ENCODE measurements at regions not wholly inside any gene's neighbourhood (a gene's known extent, or its start where the extent isn't known, plus 50 kb on each side); places are given as distances from the start of the nearest gene placed in this dataset.

- TF ChIP-seq ZNF462 (CRISPR knock-in tag; IDR thresholded peaks at IDR 0.05) (no peak), EZH2phosphoT487 (IDR thresholded peaks at IDR 0.05; ENCODE audit: unreplicated experiment) (no peak), STAT1 (IDR thresholded peaks at IDR 0.05; ENCODE audit: unreplicated experiment) (no peak)
Observed at GRCh38 chr18:45448871-45449270, 166.4 kb upstream of the SLC14A2 start (continued).

DNA sequence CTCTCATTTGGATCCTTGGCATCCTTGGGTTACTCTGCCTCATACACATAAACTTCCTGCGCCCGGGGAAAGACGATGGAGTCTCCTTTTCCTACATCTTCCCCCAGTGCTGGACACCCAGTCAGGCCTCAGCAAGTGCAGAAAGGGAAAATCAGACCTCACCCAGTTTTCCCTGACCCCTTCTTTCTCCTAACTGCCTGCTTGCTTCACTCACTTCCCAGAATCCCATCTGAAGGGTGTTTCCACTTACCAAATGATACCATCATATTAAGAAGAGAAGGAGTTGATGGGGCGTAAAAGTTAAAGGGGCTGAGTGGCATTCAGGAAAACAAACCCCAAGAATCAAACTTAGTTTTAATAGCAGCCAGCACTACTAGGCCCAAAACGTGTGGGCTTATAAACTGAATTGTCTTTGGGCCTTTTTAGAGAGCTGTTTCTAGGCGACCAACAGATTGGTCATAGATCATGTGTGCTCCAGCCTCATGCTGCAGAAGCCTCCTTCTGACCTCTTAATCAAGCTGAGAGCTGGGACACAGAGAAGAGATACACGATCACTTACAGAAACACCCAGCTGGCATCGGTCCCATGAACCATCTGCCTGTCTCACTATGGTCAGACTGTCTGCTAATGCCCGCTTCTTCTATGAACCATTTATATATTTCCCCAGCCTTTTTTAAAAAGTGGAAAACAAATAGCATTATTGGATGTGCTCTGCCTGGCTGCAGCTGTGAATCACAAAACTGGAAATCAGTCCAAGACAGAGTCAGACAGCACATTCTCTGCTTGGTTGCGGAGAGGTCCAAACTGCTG is 165.7 kb upstream of the SLC14A2 start:
- no peaks in the 10 kb centered on the region for H3K36me3 ChIP-seq (ENCODE audit: insufficient read depth)
- no peaks in the 10 kb centered on the region for H3K4me1 ChIP-seq (ENCODE audit: insufficient read depth)
- Mint-ChIP-seq H3K36me3 (ENCODE audit: low read depth) (no peaks in the 10 kb centered on the region), H3K9me3 (peaks cover 3% of the 10 kb centered on the region; the same call in 1 of the 3 replicates), H3K4me3 (no peak overlapping the region), H3K4me1 (peaks cover 4% of the 10 kb centered on the region; the same call in 1 of the 3 replicates), H3K27ac (no peak overlapping the region), H3K27me3 (ENCODE audit: insufficient read depth, low read depth, poor library complexity) (peaks cover 2% of the 10 kb centered on the region)
- H3K4me3 ChIP-seq: no peak overlapping the region
- no peak overlapping the region for H3K4me2 ChIP-seq
- no peaks in the 10 kb centered on the region for H3F3A ChIP-seq (replicated peaks; ENCODE audit: low read depth)
- H3K79me2 ChIP-seq (replicated peaks; ENCODE audit: insufficient read depth): no peaks in the 10 kb centered on the region
- H3K27ac ChIP-seq (ENCODE audit: low read depth): no peak overlapping the region
- no peaks in the 10 kb centered on the region; the same call in 1 of the 2 replicates for H3K9me2 ChIP-seq (ENCODE audit: insufficient read depth)
- no peak overlapping the region for H2AFZ ChIP-seq
- ATAC-seq (no peak), DNase-seq (ENCODE audit: low spot score) (no peak)
- H4K20me1 ChIP-seq (replicated peaks; ENCODE audit: insufficient read depth): no peaks in the 10 kb centered on the region
- H3K27me3 ChIP-seq (ENCODE audit: insufficient read depth): no peaks in the 10 kb centered on the region
- TF ChIP-seq ZNF331 (CRISPR knock-in tag; IDR thresholded peaks at IDR 0.05; ENCODE audit: low read depth): no peak
- no peak for TF ChIP-seq NANOG (IDR thresholded peaks at IDR 0.05; ENCODE audit: borderline replicate concordance)
- TF ChIP-seq ZNF462 (CRISPR knock-in tag; IDR thresholded peaks at IDR 0.05): no peak
